ENCODE measurements at regions not wholly inside any gene's neighbourhood (a gene's known extent, or its start where the extent isn't known, plus 50 kb on each side); places are given as distances from the start of the nearest gene placed in this dataset.
"Not testable (repeated sequence)": the region's sequence is repeated elsewhere in the genome, so short reads cannot be mapped to it uniquely, and the experiment has no call there.

- peak; percentile 83 for DNase-seq
Observed at GRCh38 chr7:25069900-25070443, 55.1 kb downstream of the CYCS start.

GRCh38 chr7:25068502-25069213 lies 56.4 kb downstream of the CYCS start:
- no peak for DNase-seq

- DNase-seq = no peak
Observed at GRCh38 chr7:25067726-25068501, 57.1 kb downstream of the CYCS start.

GRCh38 chr7:25066253-25066652 lies 58.8 kb downstream of the CYCS start:
- no peak for DNase-seq

- DNase-seq = no peak
Observed at GRCh38 chr7:25062380-25062779, 62.7 kb downstream of the CYCS start.

GRCh38 chr7:25060487-25061055 lies 64.5 kb downstream of the CYCS start:
- DNase-seq = no peak

- no peak for DNase-seq
Observed at GRCh38 chr7:25059576-25059975, 65.5 kb downstream of the CYCS start.

GRCh38 chr7:25056368-25056767 lies 68.7 kb downstream of the CYCS start:
- no peak for DNase-seq

- DNase-seq = no peak
Observed at GRCh38 chr7:25055520-25056220, 69.4 kb downstream of the CYCS start.

- DNase-seq = no peak
Observed at GRCh38 chr7:25054819-25055519, 70.1 kb downstream of the CYCS start.

GRCh38 chr7:25050223-25050622 lies 70.2 kb upstream of the OSBPL3 start:
- DNase-seq = no peak

- no peak for DNase-seq
Observed at GRCh38 chr7:25048444-25048834, 68.5 kb upstream of the OSBPL3 start.

- DNase-seq = not testable (repeated sequence)
Observed at GRCh38 chr7:25047571-25048443, 67.8 kb upstream of the OSBPL3 start.

- no peak for DNase-seq
Observed at GRCh38 chr7:25037325-25037724, 57.3 kb upstream of the OSBPL3 start.

- no peak for DNase-seq
Observed at GRCh38 chr7:25035274-25035673, 55.3 kb upstream of the OSBPL3 start.

GRCh38 chr7:25034136-25034535 lies 54.2 kb upstream of the OSBPL3 start:
- DNase-seq = no peak

- DNase-seq = no peak
Observed at GRCh38 chr7:25032774-25033743, 53.1 kb upstream of the OSBPL3 start.

- DNase-seq = no peak
Observed at GRCh38 chr7:25031432-25031831, 51.5 kb upstream of the OSBPL3 start.

GRCh38 chr7:25031007-25031406 lies 51.0 kb upstream of the OSBPL3 start:
- no peak for DNase-seq

Data from DMS79 treated with DMSO at 0.1 percent for 48 hours (cell line).